Activated CD4-positive, alpha-beta T cell treated with anti-CD3 and anti-CD28 coated beads, Interleukin-10, Interleukin-2, amounts not matched to agents 100 ng/mL and 50 ng/mL, durations not matched to agents 16 hours and 8 hours (primary cell): ENCODE measurements at regions not wholly inside any gene's neighbourhood (a gene's known extent, or its start where the extent isn't known, plus 50 kb on each side); places are given as distances from the start of the nearest gene placed in this dataset.
A peak's percentile ranks its signal among the peaks of the same experiment; 100 is the strongest.

ENCODE experiments used
- DNase-seq: peaks from one replicate; pipeline ENCODE4 v3.0.0-alpha.2; 2020

- DNase-seq, result no peak
These were observed 426.0 kb downstream of the MBD2 start for GRCh38 chr18:53798516-53798915.

- DNase-seq, result no peak
These were observed 426.4 kb downstream of the MBD2 start for GRCh38 chr18:53797998-53798495.

DNA sequence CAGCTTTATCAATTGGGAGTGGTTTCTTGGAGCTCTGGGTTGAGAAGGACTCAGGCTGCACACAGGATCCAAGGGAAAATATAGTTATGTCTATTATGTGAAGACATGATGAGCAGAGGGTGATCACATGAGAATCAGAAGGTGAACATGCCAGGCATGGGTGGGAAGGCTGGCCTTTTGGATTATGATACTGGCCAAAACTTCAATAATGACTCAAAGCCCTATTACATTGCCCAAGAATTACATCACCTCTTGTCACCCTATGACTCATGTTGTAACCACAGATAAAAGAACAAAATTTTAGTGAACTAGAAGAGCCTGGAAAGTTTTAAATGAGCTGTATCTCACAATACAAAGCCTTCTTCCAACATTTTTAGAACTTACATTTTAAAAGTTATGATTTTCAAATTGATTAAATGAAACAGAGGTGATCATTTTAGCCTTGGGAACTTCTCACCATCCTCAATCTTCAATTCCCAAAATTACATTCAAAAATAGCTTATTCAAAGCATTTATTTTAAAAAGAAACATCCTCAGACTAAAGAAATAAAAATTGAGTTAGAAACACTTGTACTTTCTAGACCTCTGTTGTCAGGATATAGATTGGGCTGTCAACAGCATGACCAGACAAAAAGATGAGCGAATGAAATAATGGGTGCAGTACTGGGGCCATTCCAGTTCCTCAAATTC lies 428.3 kb downstream of the MBD2 start:
- peak; percentile 42 for DNase-seq

GRCh38 chr18:53795610-53796009 lies 428.9 kb downstream of the MBD2 start:
- no peak for DNase-seq

DNA sequence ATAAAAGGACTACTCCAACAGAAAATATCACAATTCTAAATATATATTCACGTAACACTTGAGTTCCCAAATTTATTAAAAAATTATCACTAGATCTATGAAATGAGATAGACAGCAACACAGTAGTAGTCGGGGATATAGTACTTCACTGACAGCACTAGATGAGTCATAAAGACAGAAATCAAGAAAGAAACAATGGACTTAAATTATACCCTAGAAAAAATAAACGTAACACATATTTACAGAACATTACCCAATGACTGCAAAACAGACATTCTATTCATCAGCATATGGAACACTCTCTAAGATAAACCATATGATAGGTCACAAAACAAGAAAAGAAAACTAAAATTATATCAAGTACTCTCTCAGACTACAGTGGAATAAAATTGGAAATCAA lies 429.4 kb downstream of the MBD2 start:
- DNase-seq, result no peak

DNA sequence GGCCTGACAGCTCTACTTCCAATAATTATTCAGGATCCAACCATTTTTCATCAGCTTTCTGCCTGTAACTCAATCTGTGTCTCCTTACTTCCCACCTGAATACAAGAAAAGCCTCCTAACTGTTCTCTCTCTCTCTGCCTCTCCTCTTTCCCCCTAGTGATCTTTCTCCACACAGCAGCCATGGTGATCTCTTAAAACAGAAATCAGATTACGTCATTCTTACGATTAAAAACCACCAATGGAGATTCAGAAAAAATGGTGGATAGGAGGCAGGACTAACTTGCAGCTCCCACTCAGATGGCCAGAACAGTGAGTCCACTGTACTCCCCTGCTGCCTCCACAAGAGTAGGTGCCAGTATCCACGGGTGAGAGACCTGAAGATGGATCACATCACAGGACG lies 431.7 kb downstream of the MBD2 start:
- DNase-seq, result no peak

- no peak for DNase-seq
These were observed 433.7 kb downstream of the MBD2 start for GRCh38 chr18:53790786-53791185.

- no peak for DNase-seq
These were observed 434.9 kb downstream of the MBD2 start for GRCh38 chr18:53789376-53790247.

DNA sequence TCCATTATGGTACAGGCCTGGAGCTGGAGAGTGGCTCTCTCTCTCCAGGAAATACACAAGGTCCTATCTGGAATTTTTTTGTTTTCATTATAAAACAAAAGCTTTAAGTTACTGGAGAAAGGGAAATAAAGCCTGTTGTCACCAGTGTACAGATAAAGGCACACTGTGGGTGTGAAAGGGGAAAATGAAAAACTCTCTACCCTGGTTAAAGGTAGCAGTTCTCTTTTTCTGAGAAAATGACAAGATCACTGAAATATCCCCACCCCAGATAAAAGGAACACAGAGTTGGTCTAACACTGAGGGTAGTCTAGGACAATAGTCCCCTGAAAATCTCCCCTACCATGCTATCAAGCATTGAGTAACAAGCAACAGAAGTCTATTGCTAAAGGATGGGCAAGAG lies 438.7 kb downstream of the MBD2 start:
- no peak for DNase-seq

GRCh38 chr18:53784253-53784652 lies 440.2 kb downstream of the MBD2 start:
- DNase-seq, result no peak

GRCh38 chr18:53780666-53781065 lies 443.8 kb downstream of the MBD2 start:
- no peak for DNase-seq

- DNase-seq, result no peak
These were observed 452.2 kb downstream of the MBD2 start for GRCh38 chr18:53772293-53772692.

- DNase-seq, result no peak
These were observed 452.8 kb downstream of the MBD2 start for GRCh38 chr18:53771664-53772063.

- DNase-seq, result no peak
These were observed 459.3 kb downstream of the MBD2 start for GRCh38 chr18:53765211-53765610.

DNA sequence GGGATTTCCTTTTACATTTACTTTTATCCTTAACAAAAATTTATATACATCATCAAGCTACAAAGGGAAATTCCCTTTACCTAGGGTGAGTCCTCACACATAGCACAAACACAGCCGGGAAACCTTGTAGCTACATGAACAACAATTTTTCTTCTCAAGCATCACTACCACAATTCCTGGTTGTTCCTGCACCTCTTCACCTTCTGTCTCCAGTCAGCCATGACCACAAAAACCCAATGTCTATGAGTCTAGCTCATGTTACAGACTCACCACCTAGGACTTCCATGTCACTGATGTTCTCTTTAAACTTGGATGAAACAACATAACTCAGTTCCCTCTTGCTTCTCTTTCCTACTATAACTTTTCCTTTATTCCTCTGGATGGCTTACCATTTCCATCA lies 460.4 kb downstream of the MBD2 start:
- DNase-seq, result no peak

DNA sequence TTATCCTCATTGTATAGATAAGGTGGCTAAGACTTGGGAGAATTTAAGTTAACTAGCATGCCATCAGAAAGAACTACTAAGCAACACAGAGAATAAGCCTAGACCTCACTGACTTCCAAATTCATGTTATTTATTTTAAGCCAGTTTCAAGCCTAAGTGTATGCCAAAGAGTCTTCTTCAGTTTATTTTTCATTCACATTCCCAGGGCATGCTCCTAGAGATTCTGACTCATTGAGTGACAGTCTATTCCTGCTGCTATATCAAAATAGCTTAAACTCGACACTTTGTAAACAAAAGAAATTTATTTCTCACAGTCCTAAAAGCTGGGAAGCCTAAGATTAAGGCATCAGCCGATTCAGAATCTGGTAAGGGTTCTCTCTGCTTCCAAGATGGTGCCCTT lies 467.1 kb downstream of the MBD2 start:
- no peak for DNase-seq

DNA sequence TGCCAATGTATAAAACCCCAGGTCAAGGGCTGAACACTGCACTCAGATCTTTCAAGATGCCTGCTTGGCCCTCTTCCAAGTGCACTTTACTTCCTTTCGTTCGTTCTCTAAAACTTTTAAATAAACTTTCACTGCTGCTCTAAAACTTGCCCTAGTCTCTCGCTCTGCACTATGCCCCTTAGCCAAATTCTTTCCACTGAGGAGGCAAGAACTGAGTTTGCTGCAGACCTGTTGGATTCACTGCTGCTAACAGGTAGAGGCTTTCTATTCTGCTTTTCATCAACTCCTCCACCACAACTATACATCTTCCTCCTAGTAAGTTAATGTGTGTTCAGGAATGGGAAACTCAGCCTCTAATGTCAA lies 467.9 kb downstream of the MBD2 start:
- DNase-seq, result no peak

GRCh38 chr18:53755914-53756609 lies 468.4 kb downstream of the MBD2 start:
- DNase-seq, result no peak

DNA sequence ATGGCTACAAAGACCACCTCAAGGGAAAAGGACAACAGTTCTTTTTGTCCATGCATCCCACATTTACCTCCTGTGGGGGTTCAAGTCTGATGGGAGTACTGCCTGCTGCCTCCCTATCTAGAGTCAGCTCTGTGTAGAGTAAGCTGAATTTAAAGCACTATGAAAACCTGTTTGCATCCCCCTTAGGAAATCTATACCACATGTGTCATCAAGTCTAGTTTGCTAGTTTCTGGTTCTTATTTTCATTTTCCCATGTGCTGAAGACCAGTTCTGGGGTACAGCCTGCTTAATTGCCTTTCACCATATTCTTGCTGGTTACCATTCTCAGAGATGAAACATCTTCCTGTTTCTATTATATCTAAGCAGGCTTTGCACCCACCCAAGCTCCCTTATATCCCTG lies 470.3 kb downstream of the MBD2 start:
- no peak for DNase-seq

DNA sequence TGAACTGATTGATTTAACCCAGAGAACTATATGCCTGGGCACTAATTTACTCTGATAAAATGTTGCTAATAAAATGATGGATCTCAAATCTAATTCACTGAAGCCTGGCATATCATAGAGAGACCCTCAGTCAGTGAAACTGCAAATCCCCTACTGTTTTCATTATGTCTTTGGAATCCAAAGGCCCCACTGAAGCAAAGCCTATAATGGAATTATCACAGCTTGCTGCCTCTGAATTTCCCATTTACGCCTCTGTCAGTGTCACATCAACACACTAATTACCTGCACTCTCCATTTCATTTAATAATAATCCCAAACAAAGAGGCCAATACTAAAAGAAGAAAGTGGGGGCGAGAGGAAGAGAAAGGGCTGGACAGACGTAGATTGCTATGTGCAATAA lies 470.9 kb downstream of the MBD2 start:
- DNase-seq, result no peak

- DNase-seq, result no peak
These were observed 471.6 kb downstream of the MBD2 start for GRCh38 chr18:53752781-53753367.

- DNase-seq, result no peak
These were observed 474.7 kb downstream of the MBD2 start for GRCh38 chr18:53749766-53750165.

DNA sequence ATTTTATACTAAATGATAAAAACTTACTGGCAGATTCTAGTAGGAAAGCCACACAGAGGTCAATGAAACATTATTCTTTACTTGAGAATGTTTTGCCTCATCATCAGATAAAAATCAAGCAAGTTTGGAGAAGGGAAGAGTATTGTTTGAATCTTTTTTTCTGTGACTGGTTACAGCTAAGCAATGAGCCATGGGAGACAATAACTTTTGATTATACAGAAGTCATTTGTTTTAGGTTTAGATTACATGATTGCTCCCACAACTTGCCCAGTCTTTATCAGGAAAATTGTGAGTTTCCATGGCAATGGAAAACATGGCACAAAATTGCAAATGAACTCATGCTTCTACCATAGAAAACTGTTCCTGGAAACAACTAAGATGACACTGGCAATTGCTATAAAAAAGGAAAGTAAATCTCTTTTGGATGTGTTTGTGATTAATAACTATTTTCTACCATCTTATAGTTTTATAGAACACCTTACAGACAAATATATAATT lies 476.8 kb downstream of the MBD2 start:
- DNase-seq, result no peak
